K562 (cell line): ENCODE measurements at regions not wholly inside any gene's neighbourhood (a gene's known extent, or its start where the extent isn't known, plus 50 kb on each side); places are given as distances from the start of the nearest gene placed in this dataset.

Source experiments
- ELF4 ChIP-seq: fragments of 450-650 bp; formaldehyde crosslinking; IDR thresholded peaks from 2 replicates; pipeline ENCODE4 v1.4.0; 2022; ENCODE audit warnings: missing genetic modification characterization
- FOXM1 ChIP-seq, 2 experiments: fragments of 450-650 bp in 1 of 2; sonication (generic) in 1 of 2; formaldehyde crosslinking in 1 of 2; IDR thresholded peaks; 2 replicates each; pipeline versions ENCODE4 v1.6.1 to v1.9.0; 2017 to 2022; ENCODE audit warnings: low read depth in 2 of 2, mild to moderate bottlenecking in 2 of 2, missing genetic modification reagents in 1 of 2, moderate library complexity in 1 of 2
- FOXP4 ChIP-seq: sonication (generic); formaldehyde crosslinking; IDR thresholded peaks from 2 replicates; pipeline ENCODE4 v1.8.0; 2022; ENCODE audit warnings: mild to moderate bottlenecking, missing genetic modification reagents, borderline replicate concordance
- HSF4 ChIP-seq: fragments of 250-450 bp; sonication (Bioruptor Pico); IDR thresholded peaks from 2 replicates; pipeline ENCODE4 v2.1.2; 2022; ENCODE audit warnings: mild to moderate bottlenecking, moderate library complexity, borderline replicate concordance
- MCM3 ChIP-seq: fragments of 450-650 bp; IDR thresholded peaks from 2 replicates; pipeline ENCODE4 v1.6.1; 2016
- MYC ChIP-seq, 2 experiments: fragments of 250-450 bp in 1 of 2; sonication (Bioruptor Pico) in 1 of 2; IDR thresholded peaks; 2 replicates each; pipeline versions ENCODE4 v1.5.1 to v1.6.1; 2012 to 2021; ENCODE audit warnings: low read depth in 2 of 2, borderline replicate concordance in 1 of 2, improper control_type of control experiment in 1 of 2, low read length in 1 of 2, mild to moderate bottlenecking in 1 of 2, moderate library complexity in 1 of 2
- SIN3B ChIP-seq: fragments of 450-650 bp; IDR thresholded peaks from 2 replicates; pipeline ENCODE4 v1.6.1; 2017; ENCODE audit warnings: low read depth, mild to moderate bottlenecking, moderate library complexity
- SIRT6 ChIP-seq: IDR thresholded peaks from one replicate; pipeline ENCODE4 v1.6.1; 2012; ENCODE audit warnings: low read depth, mild to moderate bottlenecking, control low read depth, inconsistent platforms, low read length, moderate library complexity
- SNIP1 ChIP-seq: fragments of 450-650 bp; IDR thresholded peaks from 2 replicates; pipeline ENCODE4 v1.7.1; 2017; ENCODE audit warnings: low read depth, mild to moderate bottlenecking
- XRCC4 ChIP-seq: IDR thresholded peaks from one replicate; pipeline ENCODE4 v1.6.1; 2011; ENCODE audit not compliant: insufficient read depth, insufficient read length; ENCODE audit errors: extremely low read depth
- ZZZ3 ChIP-seq: fragments of 450-650 bp; IDR thresholded peaks from 2 replicates; pipeline ENCODE4 v1.6.1; 2016; ENCODE audit warnings: antibody characterized with exemption, mild to moderate bottlenecking, moderate library complexity

- TF ChIP-seq FOXP4 (no peak), ZZZ3 (no peak), SIN3B (no peak), SNIP1 (no peak), HSF4 (CRISPR knock-in tag) (no peak), MYC (IDR thresholded peaks at IDR 0.05; ENCODE audit: low read depth, low read length) (no peak), MYC (CRISPR knock-in tag; IDR thresholded peaks at IDR 0.05; ENCODE audit: borderline replicate concordance, low read depth) (no peak), SIRT6 (no peak), ELF4 (CRISPR knock-in tag) (no peak), MCM3 (no peak), FOXM1 (IDR thresholded peaks at IDR 0.05; ENCODE audit: low read depth) (no peak), FOXM1 (CRISPR knock-in tag; IDR thresholded peaks at IDR 0.05; ENCODE audit: low read depth) (no peak), XRCC4 (no peak)
Observed at GRCh38 chr6:113587078-113587699, 270.0 kb upstream of the MARCKS start (continued).
